ENCODE measurements at regions not wholly inside any gene's neighbourhood (a gene's known extent, or its start where the extent isn't known, plus 50 kb on each side); places are given as distances from the start of the nearest gene placed in this dataset.

DNA sequence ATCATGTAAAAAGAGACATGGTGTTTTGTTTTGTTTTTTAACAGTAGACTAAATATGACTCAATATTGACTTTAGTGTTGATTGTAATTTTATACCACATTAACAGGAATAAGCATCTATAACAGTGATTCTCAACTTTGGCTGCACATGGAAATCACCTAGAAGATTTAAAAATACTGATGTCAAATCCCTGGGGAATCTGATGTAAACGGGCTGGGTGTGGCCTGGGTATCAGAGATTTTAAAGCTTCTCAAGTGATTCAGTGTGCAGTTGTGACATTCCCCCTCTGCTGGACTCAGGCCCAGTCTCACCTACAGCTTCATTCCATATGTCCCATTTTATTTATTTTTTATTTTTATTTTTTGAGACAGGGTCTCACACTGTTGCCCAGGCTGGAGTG, 82.8 kb upstream of the ATP8B1 start:
- no peak overlapping the region for H3K9ac ChIP-seq (replicated peaks; ENCODE audit: extremely low read depth, insufficient read depth, low read length)
- no peaks in the 10 kb centered on the region for H4K20me1 ChIP-seq (replicated peaks; ENCODE audit: control insufficient read depth, extremely low read depth, insufficient read depth, low read length)
- no peak overlapping the region for H2AFZ ChIP-seq (ENCODE audit: low read depth, low read length)
- dilution Hi-C loops (cut with MboI; ENCODE audit: extremely low pct_ligation_motif_present, low sequenced_read_pairs): no loop called here
- no peak for FAIRE-seq
- no peaks in the 10 kb centered on the region for H3K36me3 ChIP-seq (ENCODE audit: control insufficient read depth in 2 of 2, extremely low read depth in 1 of 2, insufficient read depth in 2 of 2, low read length in 2 of 2)
- H3K4me2 ChIP-seq (ENCODE audit: insufficient read depth, low read length): no peak overlapping the region
- no peak overlapping the region for H3K27ac ChIP-seq (ENCODE audit: insufficient read depth, low read depth, low read length)
- no peak overlapping the region for H3K4me3 ChIP-seq (replicated peaks in 1 of 3; ENCODE audit: insufficient read depth in 1 of 3, low read depth in 1 of 3, low read length in 3 of 3)
- H3K9me1 ChIP-seq (replicated peaks; ENCODE audit: control insufficient read depth, extremely low read depth, insufficient read depth, low read length): no peaks in the 10 kb centered on the region
- no peaks in the 10 kb centered on the region for H3K79me2 ChIP-seq (ENCODE audit: control insufficient read depth, insufficient read depth, low read length)
- H3K27me3 ChIP-seq (ENCODE audit: control insufficient read depth in 2 of 2, insufficient read depth in 2 of 2, low read length in 2 of 2): no peaks in the 10 kb centered on the region
- intact Hi-C loops (cut with micrococcal nuclease): no loop called here
- peaks cover 4% of the 10 kb centered on the region for H3K4me1 ChIP-seq (ENCODE audit: control insufficient read depth, extremely low read depth, insufficient read depth, low read length)
- DNase-seq (ENCODE audit: low read depth, low spot score): no peak
- ChIA-PET CTCF (interaction anchor here (0.7 to 1.3 kb wide), 3 partner anchors 12 to 92 kb away, joined by 3 to 4 read pairs (median 3); no protein-coding TSS in a partner anchor), POLR2A (no interaction called here)
- BruUV-seq (replicated peaks): no TSS peak
- no peaks in the 10 kb centered on the region for H3K9me3 ChIP-seq (replicated peaks; ENCODE audit: control insufficient read depth, insufficient read depth, low read length)
- no peak for TF ChIP-seq POLR2AphosphoS5 (IDR thresholded peaks at IDR 0.05; ENCODE audit: insufficient read depth, low read depth, low read length)

DNA sequence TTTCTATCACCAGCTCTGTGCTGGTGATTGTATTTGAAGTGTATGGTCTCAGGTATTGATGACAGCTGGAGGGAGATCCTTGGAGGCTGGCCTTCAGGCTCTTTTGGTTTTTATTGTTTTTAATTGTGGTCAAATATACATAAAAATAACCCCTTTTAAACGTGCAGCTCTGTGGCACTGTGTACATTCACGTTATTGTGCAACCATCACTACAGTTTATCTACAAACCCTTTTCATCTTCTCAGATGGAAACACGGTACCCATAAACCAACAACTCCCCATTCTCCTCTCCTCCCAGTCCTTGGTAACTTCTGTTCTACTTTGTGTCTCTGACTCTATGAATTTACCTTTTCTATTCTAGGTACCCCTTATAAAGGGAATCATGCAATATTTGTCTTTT, 79.3 kb upstream of the ATP8B1 start:
- no TSS peak for BruUV-seq (replicated peaks)
- H3K4me1 ChIP-seq (ENCODE audit: control insufficient read depth, extremely low read depth, insufficient read depth, low read length): no peaks in the 10 kb centered on the region
- no peaks in the 10 kb centered on the region for H3K27me3 ChIP-seq (ENCODE audit: control insufficient read depth in 2 of 2, insufficient read depth in 2 of 2, low read length in 2 of 2)
- H3K27ac ChIP-seq (ENCODE audit: insufficient read depth, low read depth, low read length): no peak overlapping the region
- FAIRE-seq (no peak), DNase-seq (ENCODE audit: low read depth, low spot score) (no peak)
- H4K20me1 ChIP-seq (replicated peaks; ENCODE audit: control insufficient read depth, extremely low read depth, insufficient read depth, low read length): no peaks in the 10 kb centered on the region
- H3K9ac ChIP-seq (replicated peaks; ENCODE audit: extremely low read depth, insufficient read depth, low read length): no peak overlapping the region
- no peak overlapping the region for H3K4me2 ChIP-seq (ENCODE audit: insufficient read depth, low read length)
- CTCF ChIA-PET: interaction anchor here (0.6 to 3.1 kb wide), 37 partner anchors 10 to 882 kb away, joined by 3 to 57 read pairs (median 5); partner anchors contain the start of genes ATP8B1 and NEDD4L
- H3K9me1 ChIP-seq (replicated peaks; ENCODE audit: control insufficient read depth, extremely low read depth, insufficient read depth, low read length): no peaks in the 10 kb centered on the region
- intact Hi-C loops (cut with micrococcal nuclease): loop anchor here (1.0 to 5.0 kb wide), 7 partner anchors 65 to 611 kb away; no protein-coding TSS in a partner anchor
- TF ChIP-seq GATA2 (IDR thresholded peaks at IDR 0.05; ENCODE audit: insufficient read depth, insufficient read length, low read depth, low read length) (no peak), JUN (IDR thresholded peaks at IDR 0.05; ENCODE audit: borderline replicate concordance, insufficient read depth, insufficient read length, low read depth) (no peak), FOS (IDR thresholded peaks at IDR 0.05; ENCODE audit: borderline replicate concordance, insufficient read depth, low read length) (no peak), MYC (IDR thresholded peaks at IDR 0.05; ENCODE audit: low read depth, low read length) (no peak), POLR2AphosphoS5 (IDR thresholded peaks at IDR 0.05; ENCODE audit: insufficient read depth, low read depth, low read length) (no peak), POLR2A (IDR thresholded peaks at IDR 0.05; ENCODE audit: low read depth, low read length) (no peak), EZH2 (IDR thresholded peaks at IDR 0.05; ENCODE audit: borderline replicate concordance, low read depth, low read length, severe bottlenecking) (no peak)
- TF ChIP-seq, protein P1, sequence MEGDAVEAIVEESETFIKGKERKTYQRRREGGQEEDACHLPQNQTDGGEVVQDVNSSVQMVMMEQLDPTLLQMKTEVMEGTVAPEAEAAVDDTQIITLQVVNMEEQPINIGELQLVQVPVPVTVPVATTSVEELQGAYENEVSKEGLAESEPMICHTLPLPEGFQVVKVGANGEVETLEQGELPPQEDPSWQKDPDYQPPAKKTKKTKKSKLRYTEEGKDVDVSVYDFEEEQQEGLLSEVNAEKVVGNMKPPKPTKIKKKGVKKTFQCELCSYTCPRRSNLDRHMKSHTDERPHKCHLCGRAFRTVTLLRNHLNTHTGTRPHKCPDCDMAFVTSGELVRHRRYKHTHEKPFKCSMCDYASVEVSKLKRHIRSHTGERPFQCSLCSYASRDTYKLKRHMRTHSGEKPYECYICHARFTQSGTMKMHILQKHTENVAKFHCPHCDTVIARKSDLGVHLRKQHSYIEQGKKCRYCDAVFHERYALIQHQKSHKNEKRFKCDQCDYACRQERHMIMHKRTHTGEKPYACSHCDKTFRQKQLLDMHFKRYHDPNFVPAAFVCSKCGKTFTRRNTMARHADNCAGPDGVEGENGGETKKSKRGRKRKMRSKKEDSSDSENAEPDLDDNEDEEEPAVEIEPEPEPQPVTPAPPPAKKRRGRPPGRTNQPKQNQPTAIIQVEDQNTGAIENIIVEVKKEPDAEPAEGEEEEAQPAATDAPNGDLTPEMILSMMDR (IDR thresholded peaks at IDR 0.05; ENCODE audit: extremely low read depth in 1 of 2, insufficient read depth in 1 of 2, low read depth in 1 of 2, low read length in 2 of 2): no peak
- TF ChIP-seq, protein P2, sequence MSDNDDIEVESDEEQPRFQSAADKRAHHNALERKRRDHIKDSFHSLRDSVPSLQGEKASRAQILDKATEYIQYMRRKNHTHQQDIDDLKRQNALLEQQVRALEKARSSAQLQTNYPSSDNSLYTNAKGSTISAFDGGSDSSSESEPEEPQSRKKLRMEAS (IDR thresholded peaks at IDR 0.05; ENCODE audit: insufficient read depth, insufficient read length): no peak
- POLR2A ChIA-PET: no interaction called here
- peaks cover 2% of the 10 kb centered on the region for H3K9me3 ChIP-seq (replicated peaks; ENCODE audit: control insufficient read depth, insufficient read depth, low read length)
- H2AFZ ChIP-seq (ENCODE audit: low read depth, low read length): no peak overlapping the region
- H3K36me3 ChIP-seq (ENCODE audit: control insufficient read depth in 2 of 2, extremely low read depth in 1 of 2, insufficient read depth in 2 of 2, low read length in 2 of 2): no peaks in the 10 kb centered on the region
- no peaks in the 10 kb centered on the region for H3K79me2 ChIP-seq (ENCODE audit: control insufficient read depth, insufficient read depth, low read length)
- dilution Hi-C loops (cut with MboI; ENCODE audit: extremely low pct_ligation_motif_present, low sequenced_read_pairs): no loop called here
- no peak overlapping the region for H3K4me3 ChIP-seq (replicated peaks in 1 of 3; ENCODE audit: insufficient read depth in 1 of 3, low read depth in 1 of 3, low read length in 3 of 3)

Data from endothelial cell of umbilical vein (primary cell).